BE2C (cell line): ENCODE measurements at regions not wholly inside any gene's neighbourhood (a gene's known extent, or its start where the extent isn't known, plus 50 kb on each side); places are given as distances from the start of the nearest gene placed in this dataset.
"Not testable (repeated sequence)": the region's sequence is repeated elsewhere in the genome, so short reads cannot be mapped to it uniquely, and the experiment has no call there.

Experiments
- DNase-seq: peaks from one replicate; pipeline ENCODE4 v3.0.0-alpha.2; 2020
- H3K27me3 ChIP-seq: fragments of 250-450 bp; sonication (Bioruptor Pico); 2 replicates; pipeline ENCODE4 v1.5.1; 2020; ENCODE audit warnings: mild to moderate bottlenecking
- H3K36me3 ChIP-seq: fragments of 250-450 bp; sonication (Bioruptor Pico); 2 replicates; pipeline ENCODE4 v1.5.1; 2020; ENCODE audit warnings: mild to moderate bottlenecking
- H3K4me1 ChIP-seq: fragments of 250-450 bp; sonication (Bioruptor Pico); 2 replicates; pipeline ENCODE4 v1.5.1; 2020
- H3K4me3 ChIP-seq: 2 replicates; pipeline ENCODE4 v1.5.1; 2011; ENCODE audit warnings: low read depth, low read length
- H3K9me3 ChIP-seq: fragments of 250-450 bp; sonication (Bioruptor Pico); 2 replicates; pipeline ENCODE4 v1.5.1; 2020
- CTCF ChIP-seq: IDR thresholded peaks from 2 replicates; pipeline ENCODE4 v1.5.1; 2012; ENCODE audit warnings: mild to moderate bottlenecking, low read depth, low read length

GRCh38 chr13:21259571-21260455 lies 83.4 kb downstream of the MRPL57 start:
- Histone ChIP-seq H3K27me3 (no peaks in the 10 kb centered on the region), H3K4me3 (no peak overlapping the region), H3K4me1 (no peaks in the 10 kb centered on the region), H3K9me3 (no peaks in the 10 kb centered on the region), H3K36me3 (no peaks in the 10 kb centered on the region)
- no peak for TF ChIP-seq CTCF
- DNase-seq: no peak

GRCh38 chr13:21260561-21261290 lies 84.3 kb downstream of the MRPL57 start:
- H3K4me3 ChIP-seq, H3K4me1 ChIP-seq, DNase-seq, H3K27me3 ChIP-seq, H3K9me3 ChIP-seq, H3K36me3 ChIP-seq: not testable (repeated sequence)

GRCh38 chr13:21261487-21262216 lies 85.2 kb downstream of the MRPL57 start:
- H3K36me3 ChIP-seq, H3K4me3 ChIP-seq, H3K4me1 ChIP-seq, H3K27me3 ChIP-seq, H3K9me3 ChIP-seq, DNase-seq: not testable (repeated sequence)

- H3K4me3 ChIP-seq, H3K27me3 ChIP-seq, H3K36me3 ChIP-seq, H3K9me3 ChIP-seq, H3K4me1 ChIP-seq, DNase-seq: not testable (repeated sequence)
These were observed 87.5 kb downstream of the MRPL57 start for GRCh38 chr13:21263909-21264308.

GRCh38 chr13:21268485-21268884 lies 92.0 kb downstream of the MRPL57 start:
- not testable (repeated sequence) for H3K4me1 ChIP-seq, H3K36me3 ChIP-seq, DNase-seq

GRCh38 chr13:21272439-21272838 lies 96.0 kb downstream of the MRPL57 start:
- not testable (repeated sequence) for H3K9me3 ChIP-seq, H3K4me1 ChIP-seq, H3K27me3 ChIP-seq, DNase-seq, H3K36me3 ChIP-seq, H3K4me3 ChIP-seq

More at GRCh38 chr13:21268485-21268884, 92.0 kb downstream of the MRPL57 start:
- not testable (repeated sequence) for H3K27me3 ChIP-seq, H3K4me3 ChIP-seq, H3K9me3 ChIP-seq

- H3K4me1 ChIP-seq, H3K9me3 ChIP-seq, H3K36me3 ChIP-seq, DNase-seq, H3K4me3 ChIP-seq, H3K27me3 ChIP-seq: not testable (repeated sequence)
These were observed 98.0 kb downstream of the MRPL57 start for GRCh38 chr13:21274457-21274856.

GRCh38 chr13:21282065-21282464 lies 105.6 kb downstream of the MRPL57 start:
- Histone ChIP-seq H3K9me3 (no peaks in the 10 kb centered on the region), H3K27me3 (no peaks in the 10 kb centered on the region), H3K4me1 (no peaks in the 10 kb centered on the region), H3K4me3 (no peak overlapping the region), H3K36me3 (no peaks in the 10 kb centered on the region)
- TF ChIP-seq CTCF: no peak
- DNase-seq: no peak

GRCh38 chr13:21287331-21287907 lies 111.0 kb downstream of the MRPL57 start:
- Histone ChIP-seq H3K36me3 (no peaks in the 10 kb centered on the region), H3K9me3 (no peaks in the 10 kb centered on the region), H3K4me1 (no peaks in the 10 kb centered on the region), H3K27me3 (peaks cover 7% of the 10 kb centered on the region), H3K4me3 (no peak overlapping the region)
- TF ChIP-seq CTCF: no peak
- no peak for DNase-seq
